Fibroblast of lung (primary cell): ENCODE measurements at regions not wholly inside any gene's neighbourhood (a gene's known extent, or its start where the extent isn't known, plus 50 kb on each side); places are given as distances from the start of the nearest gene placed in this dataset.

Experiments used
- EZH2 ChIP-seq: IDR thresholded peaks from 2 replicates; pipeline ENCODE4 v1.5.1; 2012; ENCODE audit warnings: low read length, control low read depth, mild to moderate bottlenecking; ENCODE audit errors: missing control alignments
- TF ChIP-seq, protein P1 (sequence below), 2 donors: IDR thresholded peaks in 1 of 2; conservative IDR thresholded peaks in 1 of 2; 1 replicate in 1 of 2; 2 replicates in 1 of 2; pipeline ENCODE4 v1.5.1; 2011 to 2012; ENCODE audit warnings: low read length in 2 of 2, control low read depth in 1 of 2, inconsistent platforms in 1 of 2, low read depth in 1 of 2, mild to moderate bottlenecking in 1 of 2

DNA sequence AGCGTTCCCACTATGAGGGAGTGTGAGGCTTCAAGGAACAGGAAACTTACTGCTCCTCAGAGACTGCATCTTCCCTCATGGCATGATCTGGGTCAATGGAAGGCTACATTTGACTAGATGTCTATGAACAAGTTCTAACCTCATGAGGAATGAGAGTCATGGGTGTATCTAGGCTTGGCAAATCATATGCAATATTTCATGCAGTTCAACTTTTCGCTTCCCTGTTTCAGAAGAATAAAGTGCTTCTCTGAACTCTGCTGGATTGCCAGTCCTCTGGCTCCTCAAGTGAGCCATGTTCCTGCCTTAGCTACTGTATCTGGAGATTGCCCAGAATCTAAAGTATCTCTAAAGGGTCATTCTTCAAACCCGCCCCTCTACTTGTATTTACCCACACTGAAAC, 54.3 kb upstream of the SEMA3A start:
- no peak for TF ChIP-seq EZH2
- TF ChIP-seq, protein P1, sequence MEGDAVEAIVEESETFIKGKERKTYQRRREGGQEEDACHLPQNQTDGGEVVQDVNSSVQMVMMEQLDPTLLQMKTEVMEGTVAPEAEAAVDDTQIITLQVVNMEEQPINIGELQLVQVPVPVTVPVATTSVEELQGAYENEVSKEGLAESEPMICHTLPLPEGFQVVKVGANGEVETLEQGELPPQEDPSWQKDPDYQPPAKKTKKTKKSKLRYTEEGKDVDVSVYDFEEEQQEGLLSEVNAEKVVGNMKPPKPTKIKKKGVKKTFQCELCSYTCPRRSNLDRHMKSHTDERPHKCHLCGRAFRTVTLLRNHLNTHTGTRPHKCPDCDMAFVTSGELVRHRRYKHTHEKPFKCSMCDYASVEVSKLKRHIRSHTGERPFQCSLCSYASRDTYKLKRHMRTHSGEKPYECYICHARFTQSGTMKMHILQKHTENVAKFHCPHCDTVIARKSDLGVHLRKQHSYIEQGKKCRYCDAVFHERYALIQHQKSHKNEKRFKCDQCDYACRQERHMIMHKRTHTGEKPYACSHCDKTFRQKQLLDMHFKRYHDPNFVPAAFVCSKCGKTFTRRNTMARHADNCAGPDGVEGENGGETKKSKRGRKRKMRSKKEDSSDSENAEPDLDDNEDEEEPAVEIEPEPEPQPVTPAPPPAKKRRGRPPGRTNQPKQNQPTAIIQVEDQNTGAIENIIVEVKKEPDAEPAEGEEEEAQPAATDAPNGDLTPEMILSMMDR (conservative IDR thresholded peaks at IDR 0.05 in 1 of 2, IDR thresholded peaks at IDR 0.05 in 1 of 2; ENCODE audit: low read depth in 1 of 2, low read length in 2 of 2): no peak
